IgD-negative memory B cell (primary cell): ENCODE measurements at regions not wholly inside any gene's neighbourhood (a gene's known extent, or its start where the extent isn't known, plus 50 kb on each side); places are given as distances from the start of the nearest gene placed in this dataset.
A peak's percentile ranks its signal among the peaks of the same experiment; 100 is the strongest.
"Not testable (repeated sequence)": the region's sequence is repeated elsewhere in the genome, so short reads cannot be mapped to it uniquely, and the experiment has no call there.

Experiments used
- H3K27ac Mint-ChIP-seq, 3 donors: one replicate each; pipeline ENCODE4 v1.8.0; 2020 to 2022; ENCODE audit warnings: mild to moderate bottlenecking in 3 of 3, mixed read lengths in 3 of 3, moderate library complexity in 1 of 3
- H3K27me3 Mint-ChIP-seq: one replicate; pipeline ENCODE4 v1.8.0; 2021; ENCODE audit warnings: mixed read lengths
- H3K36me3 Mint-ChIP-seq: one replicate; pipeline ENCODE4 v1.8.0; 2020; ENCODE audit warnings: mild to moderate bottlenecking, mixed read lengths
- H3K4me1 Mint-ChIP-seq, 3 donors: one replicate each; pipeline ENCODE4 v1.8.0; 2020 to 2022; ENCODE audit warnings: mixed read lengths in 3 of 3, mild to moderate bottlenecking in 1 of 3
- H3K4me3 Mint-ChIP-seq, 4 donors: one replicate each; pipeline ENCODE4 v1.8.0; 2020 to 2022; ENCODE audit warnings: mild to moderate bottlenecking in 4 of 4, mixed read lengths in 4 of 4, moderate library complexity in 3 of 4
- H3K9me3 Mint-ChIP-seq, 3 donors: one replicate each; pipeline ENCODE4 v1.8.0; 2020 to 2021; ENCODE audit warnings: mixed read lengths in 3 of 3, mild to moderate bottlenecking in 1 of 3

DNA sequence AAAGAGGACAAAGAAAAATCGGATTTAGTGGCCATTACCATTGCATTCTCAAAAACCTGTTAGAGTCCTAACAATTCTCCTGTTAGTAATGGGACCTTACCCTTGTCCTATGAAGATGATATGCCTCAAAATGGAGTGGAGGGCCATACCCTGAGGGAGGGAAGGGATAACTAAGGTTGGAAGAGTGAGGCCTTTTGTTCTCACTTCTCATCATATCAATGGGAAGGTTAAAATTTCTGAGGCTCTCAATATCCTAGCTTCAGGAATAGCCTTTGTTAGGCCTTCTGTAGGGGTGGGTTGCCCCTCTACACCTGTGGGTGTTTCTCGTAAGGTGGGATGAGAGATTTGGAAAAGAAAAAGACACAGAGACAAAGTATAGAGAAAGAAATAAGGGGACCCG, 109.4 kb upstream of the SGIP1 start:
- H3K4me3 Mint-ChIP-seq, H3K27ac Mint-ChIP-seq, H3K27me3 Mint-ChIP-seq, H3K4me1 Mint-ChIP-seq, H3K36me3 Mint-ChIP-seq: not testable (repeated sequence)
- H3K9me3 Mint-ChIP-seq = peaks cover 7 to 12% (median 11%) of the 10 kb centered on the region in 3 donors

- Mint-ChIP-seq H3K4me3 (peak overlapping the region in 1 of 4 donors; percentile 44), H3K27ac (no peak overlapping the region), H3K36me3 (peaks cover 4% of the 10 kb centered on the region), H3K9me3 (peaks cover 10 to 25% (median 19%) of the 10 kb centered on the region in 3 donors), H3K4me1 (peaks cover 0 to 7% (median 6%) of the 10 kb centered on the region in 3 donors), H3K27me3 (no peaks in the 10 kb centered on the region)
Measured at GRCh38 chr1:66426239-66426853, 107.6 kb upstream of the SGIP1 start.

DNA sequence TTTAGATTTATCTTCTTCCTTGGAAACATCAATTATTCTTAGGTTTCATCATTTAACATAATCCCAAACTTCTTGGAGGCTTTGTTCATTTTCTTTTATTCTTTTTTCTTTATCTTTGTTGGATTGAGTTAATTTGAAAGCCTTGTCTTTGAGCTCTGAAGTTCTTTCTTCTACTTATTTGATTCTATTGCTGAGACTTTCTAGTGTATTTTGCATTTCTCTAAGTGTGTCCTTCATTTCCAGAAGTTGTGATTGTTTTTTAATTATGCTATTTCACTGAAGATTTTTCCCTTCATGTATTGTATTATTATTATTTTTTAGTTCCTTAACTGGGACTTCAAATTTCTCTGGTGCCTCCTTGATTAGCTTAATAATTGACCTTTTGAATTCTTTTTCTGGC, 103.1 kb upstream of the SGIP1 start:
- H3K27ac Mint-ChIP-seq, H3K27me3 Mint-ChIP-seq, H3K36me3 Mint-ChIP-seq, H3K4me3 Mint-ChIP-seq: not testable (repeated sequence)
- H3K4me1 Mint-ChIP-seq = peaks cover 2 to 10% (median 7%) of the 10 kb centered on the region in 3 donors
- peaks cover 10 to 34% (median 23%) of the 10 kb centered on the region in 3 donors for H3K9me3 Mint-ChIP-seq

DNA sequence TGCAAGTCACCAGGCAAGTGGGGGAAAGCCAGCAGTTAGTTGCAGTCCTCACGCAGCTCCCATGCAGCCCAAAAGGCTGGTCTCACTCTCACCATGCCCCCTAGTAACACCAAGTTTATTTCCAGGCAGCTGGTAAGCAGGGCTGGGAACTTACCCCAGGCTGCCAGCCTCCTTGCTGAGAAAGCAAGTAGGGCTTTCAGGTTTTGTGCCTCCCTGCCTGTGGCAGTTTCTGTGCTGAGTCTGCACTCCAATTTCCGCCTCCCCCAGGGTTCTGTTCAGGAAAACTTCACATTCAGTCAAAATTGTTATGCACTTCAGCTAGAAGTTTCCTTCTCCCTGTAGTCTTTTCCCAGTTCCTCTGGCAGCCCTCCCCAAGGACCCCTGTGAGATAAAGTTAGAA, 102.0 kb upstream of the SGIP1 start:
- Mint-ChIP-seq H3K36me3 (peaks cover 6% of the 10 kb centered on the region), H3K4me1 (peaks cover 4 to 11% (median 5%) of the 10 kb centered on the region in 3 donors), H3K4me3 (peak overlapping the region in 1 of 4 donors; percentile 22), H3K27me3 (no peaks in the 10 kb centered on the region), H3K9me3 (peaks cover 10 to 34% (median 23%) of the 10 kb centered on the region in 3 donors), H3K27ac (no peak overlapping the region)

GRCh38 chr1:66433611-66434010, 100.3 kb upstream of the SGIP1 start:
- H3K4me3 Mint-ChIP-seq = no peak overlapping the region
- H3K4me1 Mint-ChIP-seq = peaks cover 4 to 18% (median 5%) of the 10 kb centered on the region in 3 donors
- H3K9me3 Mint-ChIP-seq = peaks cover 8 to 32% (median 18%) of the 10 kb centered on the region in 3 donors
- peaks cover 6% of the 10 kb centered on the region for H3K36me3 Mint-ChIP-seq
- H3K27me3 Mint-ChIP-seq = no peaks in the 10 kb centered on the region
- no peak overlapping the region for H3K27ac Mint-ChIP-seq

GRCh38 chr1:66434096-66434495, 99.9 kb upstream of the SGIP1 start:
- Mint-ChIP-seq H3K4me3 (no peak overlapping the region), H3K4me1 (peaks cover 8 to 23% (median 10%) of the 10 kb centered on the region in 3 donors), H3K9me3 (peaks cover 8 to 27% (median 13%) of the 10 kb centered on the region in 3 donors), H3K36me3 (peaks cover 5% of the 10 kb centered on the region), H3K27me3 (no peaks in the 10 kb centered on the region), H3K27ac (no peak overlapping the region)

DNA sequence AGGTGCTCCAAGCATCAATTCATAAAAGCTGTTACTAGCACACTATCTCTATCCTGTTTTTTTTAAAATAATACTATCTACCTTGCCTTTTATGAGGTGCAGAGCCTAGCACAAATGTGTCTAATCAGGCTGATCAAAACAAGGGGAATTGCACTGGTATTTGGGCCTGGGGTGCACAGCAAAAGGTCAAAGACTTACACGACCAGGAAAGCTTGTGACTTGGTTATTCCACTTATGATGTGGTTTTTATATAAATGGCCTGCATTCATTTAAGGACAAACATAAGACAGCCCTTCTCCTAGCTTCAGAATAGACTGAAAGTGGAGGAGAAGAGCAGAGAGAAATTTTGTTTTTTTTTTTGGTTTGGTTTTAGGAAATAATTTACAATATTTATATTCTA, 98.4 kb upstream of the SGIP1 start:
- H3K4me3 Mint-ChIP-seq = no peak overlapping the region
- H3K27me3 Mint-ChIP-seq = no peaks in the 10 kb centered on the region
- H3K36me3 Mint-ChIP-seq = peaks cover 2% of the 10 kb centered on the region
- peaks cover 2 to 16% (median 6%) of the 10 kb centered on the region in 3 donors for H3K9me3 Mint-ChIP-seq
- H3K4me1 Mint-ChIP-seq = peaks cover 18 to 31% (median 19%) of the 10 kb centered on the region in 3 donors
- no peak overlapping the region for H3K27ac Mint-ChIP-seq

GRCh38 chr1:66436378-66437135, 97.4 kb upstream of the SGIP1 start:
- H3K4me1 Mint-ChIP-seq = peaks cover 18 to 31% (median 19%) of the 10 kb centered on the region in 3 donors
- H3K27ac Mint-ChIP-seq = no peak overlapping the region
- H3K4me3 Mint-ChIP-seq = peak overlapping the region in 1 of 4 donors; percentile 60
- peaks cover 0 to 7% (median 2%) of the 10 kb centered on the region in 3 donors for H3K9me3 Mint-ChIP-seq
- H3K27me3 Mint-ChIP-seq = no peaks in the 10 kb centered on the region
- H3K36me3 Mint-ChIP-seq = peaks cover under 1% of the 10 kb centered on the region

- Mint-ChIP-seq H3K27me3 (no peaks in the 10 kb centered on the region), H3K4me3 (no peak overlapping the region), H3K4me1 (peaks cover 18 to 31% (median 19%) of the 10 kb centered on the region in 3 donors), H3K36me3 (no peaks in the 10 kb centered on the region), H3K27ac (no peak overlapping the region), H3K9me3 (peaks cover 0 to 4% (median 0%) of the 10 kb centered on the region in 3 donors)
Measured at GRCh38 chr1:66437136-66437401, 96.9 kb upstream of the SGIP1 start.

- Mint-ChIP-seq H3K27ac (no peak overlapping the region), H3K4me1 (peaks cover 18 to 31% (median 20%) of the 10 kb centered on the region in 3 donors), H3K36me3 (no peaks in the 10 kb centered on the region)
Measured at GRCh38 chr1:66438062-66438461, 95.9 kb upstream of the SGIP1 start.

GRCh38 chr1:66438501-66438900, 95.5 kb upstream of the SGIP1 start:
- Mint-ChIP-seq H3K27me3 (no peaks in the 10 kb centered on the region), H3K9me3 (peaks cover 0 to 4% (median 0%) of the 10 kb centered on the region in 3 donors), H3K4me3 (no peak overlapping the region), H3K36me3 (no peaks in the 10 kb centered on the region), H3K27ac (peak overlapping the region in 1 of 3 donors; percentile 6), H3K4me1 (peaks cover 18 to 31% (median 21%) of the 10 kb centered on the region in 3 donors)

More at GRCh38 chr1:66438062-66438461, 95.9 kb upstream of the SGIP1 start:
- H3K9me3 Mint-ChIP-seq = peaks cover 0 to 4% (median 0%) of the 10 kb centered on the region in 3 donors
- no peaks in the 10 kb centered on the region for H3K27me3 Mint-ChIP-seq
- no peak overlapping the region for H3K4me3 Mint-ChIP-seq

GRCh38 chr1:66439031-66439740, 94.8 kb upstream of the SGIP1 start:
- Mint-ChIP-seq H3K4me3 (peak overlapping the region in 1 of 4 donors; percentile 54), H3K9me3 (no peaks in the 10 kb centered on the region), H3K4me1 (peaks cover 16 to 28% (median 24%) of the 10 kb centered on the region in 3 donors), H3K27me3 (no peaks in the 10 kb centered on the region), H3K36me3 (no peaks in the 10 kb centered on the region), H3K27ac (peak overlapping the region in 1 of 3 donors; percentile 6)

DNA sequence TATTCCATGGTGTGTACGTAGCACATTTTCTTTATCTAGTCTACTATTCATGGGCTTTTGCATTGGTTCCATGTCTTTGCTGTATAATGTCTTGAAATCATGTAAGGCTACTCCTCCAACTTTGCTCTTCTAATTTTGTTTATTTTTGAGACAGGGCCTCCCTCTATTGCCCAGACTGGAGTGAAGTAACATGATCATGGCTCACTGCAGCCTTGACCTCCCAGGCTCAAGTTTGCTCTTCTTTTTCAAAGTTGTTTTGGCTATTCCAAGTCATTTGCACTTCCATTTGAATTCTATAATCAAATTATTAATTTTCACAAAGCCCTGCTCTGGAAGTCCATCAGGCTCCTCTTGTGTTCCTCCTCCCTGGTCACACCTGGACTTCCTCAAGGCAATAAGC, 90.2 kb upstream of the SGIP1 start:
- H3K4me1 Mint-ChIP-seq = peaks cover 30 to 34% (median 33%) of the 10 kb centered on the region in 3 donors
- H3K36me3 Mint-ChIP-seq = peaks cover 1% of the 10 kb centered on the region
- peak overlapping the region in 1 of 3 donors; percentile 93 for H3K27ac Mint-ChIP-seq
- H3K4me3 Mint-ChIP-seq = no peak overlapping the region
- H3K9me3 Mint-ChIP-seq = no peaks in the 10 kb centered on the region
- H3K27me3 Mint-ChIP-seq = no peaks in the 10 kb centered on the region

DNA sequence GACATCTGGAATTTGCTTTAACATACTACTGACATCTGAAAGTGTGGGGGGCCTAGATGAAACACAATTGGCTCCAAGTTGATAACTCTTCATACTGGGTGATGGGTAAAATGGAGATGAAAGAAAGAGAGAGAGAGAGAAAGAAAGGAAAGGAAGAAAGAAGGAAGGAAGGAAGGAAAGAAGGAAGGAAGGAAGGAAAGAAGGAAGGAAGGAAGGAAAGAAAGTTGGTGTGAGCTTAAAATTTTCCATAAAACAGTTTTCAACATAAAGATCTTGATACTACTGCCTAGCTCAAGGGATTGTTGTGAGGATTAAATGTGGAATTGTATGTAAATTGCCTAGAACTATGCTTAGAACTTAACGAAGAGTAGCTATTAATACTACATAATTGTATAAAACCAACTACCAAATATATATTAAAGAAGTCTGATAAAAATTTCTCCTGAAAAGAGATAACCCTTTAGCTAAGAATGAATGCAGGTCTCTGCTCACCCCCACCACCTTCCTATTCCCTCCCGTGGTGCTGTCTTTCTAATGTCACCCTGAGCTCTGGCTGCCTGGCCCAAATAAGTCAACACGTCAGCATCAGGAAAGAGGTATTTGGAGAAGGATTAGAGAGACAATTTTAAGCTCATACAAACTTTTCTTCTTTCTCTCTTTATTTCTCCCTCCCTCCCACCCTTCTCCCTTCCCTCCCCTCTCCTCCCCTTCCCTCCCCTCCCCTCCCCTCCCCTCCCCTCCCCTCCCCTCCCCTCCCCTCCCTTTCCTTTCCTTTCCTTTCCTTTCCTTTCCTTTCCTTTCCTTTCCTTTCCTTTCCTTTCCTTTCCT, 89.3 kb upstream of the SGIP1 start:
- Mint-ChIP-seq H3K36me3 (peaks cover 1% of the 10 kb centered on the region), H3K9me3 (no peaks in the 10 kb centered on the region), H3K4me3 (peak overlapping the region in 2 of 4 donors; percentile 25 to 89), H3K27me3 (no peaks in the 10 kb centered on the region), H3K27ac (peak overlapping the region in 2 of 3 donors; percentile 64 to 85), H3K4me1 (peaks cover 22 to 26% (median 25%) of the 10 kb centered on the region in 3 donors)
